Heart left ventricle (tissue), 16 donors: ENCODE measurements at regions not wholly inside any gene's neighbourhood (a gene's known extent, or its start where the extent isn't known, plus 50 kb on each side); places are given as distances from the start of the nearest gene placed in this dataset.

ENCODE experiments used
- ATAC-seq, 4 donors: fragments of 200-7000 bp; cut with Tn5 transposase; one replicate each; pipeline ENCODE4 v1.9.1; 2020 to 2022; ENCODE audit warnings: moderate library complexity in 4 of 4, mild to moderate bottlenecking in 3 of 4, moderate number of reproducible peaks in 1 of 4
- DNase-seq, 5 donors: peaks; one replicate each; pipeline ENCODE4 v3.0.0-alpha.2; 2020
- H3K27ac ChIP-seq, 12 donors: fragments of 200-600 bp; sonication (generic) in 4 of 12; one replicate each; pipeline versions ENCODE4 v1.5.0 to v1.8.0; 2016 to 2022; ENCODE audit warnings: mild to moderate bottlenecking in 2 of 12
- H3K27me3 ChIP-seq, 9 donors: fragments of 200-600 bp; sonication (generic) in 2 of 9; one replicate each; pipeline versions ENCODE4 v1.5.1 to v1.8.0; 2016 to 2022; ENCODE audit warnings: mild to moderate bottlenecking in 3 of 9
- H3K36me3 ChIP-seq, 9 donors: fragments of 200-600 bp; sonication (generic) in 2 of 9; one replicate each; pipeline versions ENCODE4 v1.5.0 to v1.8.0; 2018 to 2022; ENCODE audit warnings: mild to moderate bottlenecking in 2 of 9
- H3K4me1 ChIP-seq, 12 donors: fragments of 200-600 bp; sonication (generic) in 4 of 12; one replicate each; pipeline versions ENCODE4 v1.5.0 to v1.8.0; 2016 to 2022; ENCODE audit warnings: mild to moderate bottlenecking in 3 of 12
- H3K4me3 ChIP-seq, 12 donors: fragments of 200-600 bp; sonication (generic) in 4 of 12; one replicate each; pipeline versions ENCODE4 v1.5.0 to v1.8.0; 2017 to 2022; ENCODE audit warnings: mild to moderate bottlenecking in 9 of 12, moderate library complexity in 4 of 12
- H3K9me3 ChIP-seq, 12 donors: fragments of 200-600 bp; sonication (generic) in 4 of 12; one replicate each; pipeline versions ENCODE4 v1.5.0 to v1.8.0; 2016 to 2022; ENCODE audit warnings: mild to moderate bottlenecking in 1 of 12
- CTCF ChIP-seq, 12 donors: fragments of 200-600 bp; sonication (generic) in 4 of 12; IDR thresholded peaks; one replicate each; pipeline versions ENCODE4 v1.5.0 to v1.8.0; 2018 to 2022; ENCODE audit warnings: antibody characterized with exemption in 12 of 12, mild to moderate bottlenecking in 5 of 12
- POLR2A ChIP-seq, 2 donors: fragments of 450-650 bp; IDR thresholded peaks; one replicate each; pipeline ENCODE4 v1.6.1; 2017; ENCODE audit warnings: antibody characterized with exemption in 2 of 2, mild to moderate bottlenecking in 2 of 2, moderate library complexity in 2 of 2
- WGBS, 4 donors: extraction: QIAGEN DNeasy Blood & Tissue Kit in 2 of 4; methylation state at CpG; one replicate each; pipeline versions ENCODE4 v1.1.5 to v1.1.7; 2013 to 2018; 5-methylcytosine and 5-hydroxymethylcytosine counted together
- intact Hi-C, 10 donors: fragments of 100-400 bp; cut with DNase I; formaldehyde crosslinking; loops; one replicate each; pipeline versions ENCODE4 v1.11.1 to v1.14.2; 2022
- donor health status: ischemic (EF 13 %, LVEDD 7.1; RV severe dilation, severe dysfunction).
- donor health status: healthy with polysubstance abuse.
- donor health status: DM: no; HTN: yes; CAD: no.
- donor health status: DM: no; HTN: no; CAD: no.
- donor health status: ischemic (EF 25% LVEDD 6.9; RV normal size, moderate dysfunction).
- donor health status: ischemic (EF 25% LVEDD 5.7; RV mildly dilated, moderate dysfunction).
- donor health status: healthy.
- donor health status: DM: yes; HTN: yes; CAD: no.
- donor health status: ischemic (EF 35%, LVEDD 5.7; RV mildly dilated, moderate dysfunction).
- donor health status: nonischemic (EF 11% LVEDD 7.7; RV severe dilation, severe dysfunction).
- donor health status: DM: yes; HTN: yes; CAD: no.
- donor health status: PGD.
- donor health status: ischemic (EF 29% LVEDD 5.4; RV normal size, mild dysfunction).
- donor health status: nonischemic (EF 23%, LVEDD 6.1; RV moderate dilation, normal function).

DNA sequence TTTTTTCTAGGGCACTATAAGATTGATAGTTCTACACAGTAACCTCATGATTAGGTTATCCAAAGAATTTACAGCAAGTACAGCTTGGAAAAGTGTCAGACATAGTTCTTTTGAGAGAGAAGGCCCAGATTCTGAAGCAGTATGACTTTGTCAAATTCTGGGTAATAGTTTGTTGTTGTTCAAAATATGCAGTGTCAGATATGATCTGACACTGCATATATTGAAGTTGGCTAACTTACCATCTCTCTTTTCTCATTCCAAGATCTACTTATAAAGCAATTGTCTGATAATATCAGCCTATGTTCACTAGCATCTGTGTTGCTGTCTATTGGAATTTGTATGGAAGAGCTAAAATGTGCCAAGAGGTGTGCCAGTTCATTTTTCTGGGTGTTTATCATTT lies 160.1 kb downstream of the CTH start:
- Histone ChIP-seq H3K36me3 (no peaks in the 10 kb centered on the region), H3K27ac (no peak overlapping the region)
- intact Hi-C loops: no loop called here

DNA sequence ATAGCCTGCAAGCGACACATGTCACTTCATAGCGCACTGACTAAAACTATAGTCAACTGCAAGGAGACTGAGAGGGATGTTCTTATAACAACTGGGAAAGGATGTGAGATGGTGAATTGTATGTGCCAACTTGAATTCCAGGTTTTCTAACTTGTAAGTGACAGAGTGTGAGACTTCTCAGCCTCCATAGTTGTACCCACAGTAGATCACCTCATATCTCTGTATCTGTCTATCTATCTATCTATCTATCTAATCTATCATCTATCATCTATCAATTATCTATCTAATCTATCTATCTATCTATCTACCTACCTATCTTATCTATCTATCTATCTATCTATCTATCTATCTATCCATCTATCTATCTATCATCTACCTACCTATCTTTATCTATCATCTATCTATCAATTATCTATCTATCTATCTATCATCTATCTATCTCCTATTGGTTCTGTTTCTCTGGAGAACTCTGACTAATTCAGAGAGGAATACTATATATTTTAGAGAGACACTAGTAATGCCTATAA lies 162.3 kb downstream of the CTH start:
- intact Hi-C loops: no loop called here
- DNase-seq: no peak

More for the DNA sequence above, 160.1 kb downstream of the CTH start:
- peaks cover 0 to 5% (median 0%) of the 10 kb centered on the region in 9 donors for H3K27me3 ChIP-seq
- TF ChIP-seq CTCF (IDR thresholded peaks at IDR 0.05): no peak
- TF ChIP-seq POLR2A (IDR thresholded peaks at IDR 0.05): no peak
- H3K9me3 ChIP-seq: no peaks in the 10 kb centered on the region
- H3K4me3 ChIP-seq: no peak overlapping the region
- ATAC-seq (no peak), DNase-seq (no peak)
- no peaks in the 10 kb centered on the region for H3K4me1 ChIP-seq

DNA sequence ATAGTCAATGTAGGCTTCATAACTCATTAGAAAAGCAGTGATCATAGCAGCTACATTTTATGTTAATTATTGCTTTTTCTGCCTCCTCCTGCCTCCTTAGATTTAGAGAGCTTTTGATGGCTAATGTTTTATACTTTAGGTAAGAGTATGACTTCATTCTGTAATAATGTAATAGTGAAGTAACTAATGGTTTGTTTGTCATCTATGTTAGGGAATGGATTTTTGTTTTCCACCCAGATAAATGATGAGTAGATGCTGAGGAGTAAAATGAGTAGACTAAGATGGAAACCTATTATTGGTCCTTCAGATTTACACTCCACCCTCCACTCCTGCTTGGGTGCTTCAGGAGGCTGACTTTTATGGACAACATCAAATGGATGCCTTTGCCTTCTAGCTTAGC lies 170.6 kb downstream of the CTH start:
- Histone ChIP-seq H3K36me3 (no peaks in the 10 kb centered on the region), H3K9me3 (peaks cover 0 to 4% (median 0%) of the 10 kb centered on the region in 12 donors), H3K27ac (no peak overlapping the region), H3K4me1 (no peaks in the 10 kb centered on the region), H3K27me3 (no peaks in the 10 kb centered on the region), H3K4me3 (no peak overlapping the region)
- no peak for TF ChIP-seq CTCF (IDR thresholded peaks at IDR 0.05)
- no peak for TF ChIP-seq POLR2A (IDR thresholded peaks at IDR 0.05)
- DNase-seq (no peak), ATAC-seq (no peak)
- intact Hi-C loops: no loop called here

More for the DNA sequence above, 162.3 kb downstream of the CTH start:
- TF ChIP-seq POLR2A (IDR thresholded peaks at IDR 0.05): no peak
- no peak for TF ChIP-seq CTCF (IDR thresholded peaks at IDR 0.05)
- no peak for ATAC-seq
- H3K27me3 ChIP-seq: peaks cover 0 to 5% (median 0%) of the 10 kb centered on the region in 9 donors
- H3K27ac ChIP-seq: no peak overlapping the region
- no peak overlapping the region for H3K4me3 ChIP-seq
- no peaks in the 10 kb centered on the region for H3K36me3 ChIP-seq
- WGBS, 4 donors: 93 to 97% (median 96%) methylated on average over 2 of the region's 2 CpGs
- H3K9me3 ChIP-seq: no peaks in the 10 kb centered on the region
- H3K4me1 ChIP-seq: no peaks in the 10 kb centered on the region

DNA sequence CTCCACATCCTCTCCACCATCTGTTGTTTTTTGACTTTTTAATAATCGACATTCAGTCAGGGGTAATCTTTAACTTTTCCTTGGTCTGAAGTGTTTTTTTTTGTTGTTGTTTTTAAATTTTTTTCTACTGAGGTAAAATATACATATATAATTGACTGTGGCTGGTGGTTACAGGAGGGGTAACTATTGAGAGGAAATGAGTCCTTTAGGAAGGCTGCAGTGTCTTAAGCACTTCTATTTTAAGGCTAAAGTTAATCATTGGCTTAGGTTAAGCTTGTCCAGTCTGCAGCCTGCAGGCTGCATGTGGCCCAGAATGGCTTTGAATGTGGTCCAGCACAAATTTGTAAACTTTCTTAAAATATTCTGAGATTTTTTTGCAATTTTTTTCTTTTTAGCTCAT lies 172.5 kb downstream of the CTH start:
- intact Hi-C loops: no loop called here
- WGBS, 4 donors: 89 to 98% (median 90%) methylated on average over 1 of the region's 1 CpG
- Histone ChIP-seq H3K27me3 (no peaks in the 10 kb centered on the region), H3K36me3 (no peaks in the 10 kb centered on the region), H3K4me1 (no peaks in the 10 kb centered on the region), H3K4me3 (no peak overlapping the region), H3K9me3 (peaks cover 0 to 4% (median 0%) of the 10 kb centered on the region in 12 donors), H3K27ac (no peak overlapping the region)
- TF ChIP-seq CTCF (IDR thresholded peaks at IDR 0.05) (no peak), POLR2A (IDR thresholded peaks at IDR 0.05) (no peak)
- DNase-seq (no peak), ATAC-seq (no peak)
